ENCODE measurements at regions not wholly inside any gene's neighbourhood (a gene's known extent, or its start where the extent isn't known, plus 50 kb on each side); places are given as distances from the start of the nearest gene placed in this dataset.

DNA sequence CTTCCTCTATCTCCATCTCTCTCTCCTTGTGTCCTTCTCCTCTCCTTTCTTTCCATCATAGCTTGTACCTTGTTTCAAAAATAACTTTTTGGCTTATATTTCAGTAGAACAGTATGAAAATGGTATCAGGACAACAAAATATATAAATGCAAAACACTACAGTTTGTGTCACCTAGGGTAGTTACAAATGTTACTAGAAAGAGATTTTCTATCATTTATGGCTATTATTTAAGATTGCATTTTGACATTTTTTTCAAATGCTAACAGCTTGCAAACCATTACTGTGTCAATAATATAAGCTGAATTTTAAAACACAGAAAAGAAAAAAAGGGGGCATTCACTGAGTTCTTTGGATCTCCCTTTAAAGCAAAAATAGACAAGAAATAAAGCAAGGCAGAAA lies 392.3 kb upstream of the LRRC4C start:
- Histone ChIP-seq H3K9me2 (ENCODE audit: insufficient read depth, low read length) (no peaks in the 10 kb centered on the region), H3K79me2 (ENCODE audit: insufficient read depth, low read depth, low read length) (no peaks in the 10 kb centered on the region), H3K4me1 (ENCODE audit: insufficient read depth, low read length, poor library complexity, severe bottlenecking) (no peaks in the 10 kb centered on the region), H3K4me3 (ENCODE audit: low read depth, low read length, poor library complexity, severe bottlenecking) (no peak overlapping the region), H3K27ac (ENCODE audit: low read depth, low read length, poor library complexity, severe bottlenecking) (no peak overlapping the region), H3K4me2 (ENCODE audit: low read length) (no peak overlapping the region), H3K36me3 (ENCODE audit: insufficient read depth, low read length) (no peaks in the 10 kb centered on the region), H4K20me1 (ENCODE audit: insufficient read depth, low read length) (no peaks in the 10 kb centered on the region), H3K9me3 (ENCODE audit: low read length) (no peaks in the 10 kb centered on the region), H2AFZ (ENCODE audit: low read length) (no peak overlapping the region)
- no peak for TF ChIP-seq EZH2phosphoT487 (IDR thresholded peaks at IDR 0.05; ENCODE audit: borderline replicate concordance, low read depth, low read length)
- TF ChIP-seq, protein P1, sequence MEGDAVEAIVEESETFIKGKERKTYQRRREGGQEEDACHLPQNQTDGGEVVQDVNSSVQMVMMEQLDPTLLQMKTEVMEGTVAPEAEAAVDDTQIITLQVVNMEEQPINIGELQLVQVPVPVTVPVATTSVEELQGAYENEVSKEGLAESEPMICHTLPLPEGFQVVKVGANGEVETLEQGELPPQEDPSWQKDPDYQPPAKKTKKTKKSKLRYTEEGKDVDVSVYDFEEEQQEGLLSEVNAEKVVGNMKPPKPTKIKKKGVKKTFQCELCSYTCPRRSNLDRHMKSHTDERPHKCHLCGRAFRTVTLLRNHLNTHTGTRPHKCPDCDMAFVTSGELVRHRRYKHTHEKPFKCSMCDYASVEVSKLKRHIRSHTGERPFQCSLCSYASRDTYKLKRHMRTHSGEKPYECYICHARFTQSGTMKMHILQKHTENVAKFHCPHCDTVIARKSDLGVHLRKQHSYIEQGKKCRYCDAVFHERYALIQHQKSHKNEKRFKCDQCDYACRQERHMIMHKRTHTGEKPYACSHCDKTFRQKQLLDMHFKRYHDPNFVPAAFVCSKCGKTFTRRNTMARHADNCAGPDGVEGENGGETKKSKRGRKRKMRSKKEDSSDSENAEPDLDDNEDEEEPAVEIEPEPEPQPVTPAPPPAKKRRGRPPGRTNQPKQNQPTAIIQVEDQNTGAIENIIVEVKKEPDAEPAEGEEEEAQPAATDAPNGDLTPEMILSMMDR (conservative IDR thresholded peaks at IDR 0.05; ENCODE audit: low read length): no peak
- no peak for DNase-seq (ENCODE audit: low spot score)
- BruUV-seq (replicated peaks): no TSS peak
- intact Hi-C loops (cut with micrococcal nuclease; ENCODE audit: unreplicated experiment): no loop called here
- POLR2A ChIA-PET: no interaction called here
- CTCF ChIA-PET (ENCODE audit: unreplicated experiment): no interaction called here

DNA sequence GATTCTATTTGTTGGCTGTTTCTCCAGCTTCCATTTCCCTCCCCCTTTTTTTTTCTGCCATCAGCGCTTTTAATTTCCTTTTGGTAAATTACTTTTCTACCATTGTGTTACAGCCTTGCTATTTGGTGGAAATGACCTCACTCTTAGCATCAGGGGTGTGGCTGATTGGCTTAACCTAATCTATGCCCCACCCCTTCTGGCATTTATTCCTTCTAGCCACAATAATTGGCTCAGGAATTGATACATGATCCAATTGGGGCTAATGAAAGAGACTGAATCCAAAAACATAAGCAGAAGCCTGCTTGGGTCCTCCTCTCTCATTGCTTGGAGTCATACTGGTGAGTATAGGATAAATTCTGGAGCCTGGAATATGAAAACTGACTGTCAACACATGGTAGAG lies 402.4 kb upstream of the LRRC4C start:
- ChIA-PET CTCF (ENCODE audit: unreplicated experiment) (no interaction called here), POLR2A (no interaction called here)
- Histone ChIP-seq H3K4me2 (ENCODE audit: low read length) (no peak overlapping the region), H3K36me3 (ENCODE audit: insufficient read depth, low read length) (no peaks in the 10 kb centered on the region), H3K9me3 (ENCODE audit: low read length) (no peaks in the 10 kb centered on the region), H3K4me3 (ENCODE audit: low read depth, low read length, poor library complexity, severe bottlenecking) (no peak overlapping the region), H4K20me1 (ENCODE audit: insufficient read depth, low read length) (no peaks in the 10 kb centered on the region), H3K27ac (ENCODE audit: low read depth, low read length, poor library complexity, severe bottlenecking) (no peak overlapping the region), H3K4me1 (ENCODE audit: insufficient read depth, low read length, poor library complexity, severe bottlenecking) (no peaks in the 10 kb centered on the region), H2AFZ (ENCODE audit: low read length) (no peak overlapping the region), H3K79me2 (ENCODE audit: insufficient read depth, low read depth, low read length) (no peaks in the 10 kb centered on the region), H3K9me2 (ENCODE audit: insufficient read depth, low read length) (no peaks in the 10 kb centered on the region)
- no peak for DNase-seq (ENCODE audit: low spot score)
- intact Hi-C loops (cut with micrococcal nuclease; ENCODE audit: unreplicated experiment): no loop called here
- no TSS peak for BruUV-seq (replicated peaks)
- TF ChIP-seq EZH2phosphoT487 (IDR thresholded peaks at IDR 0.05; ENCODE audit: borderline replicate concordance, low read depth, low read length): no peak
- TF ChIP-seq, protein P1 (conservative IDR thresholded peaks at IDR 0.05; ENCODE audit: low read length): no peak

DNA sequence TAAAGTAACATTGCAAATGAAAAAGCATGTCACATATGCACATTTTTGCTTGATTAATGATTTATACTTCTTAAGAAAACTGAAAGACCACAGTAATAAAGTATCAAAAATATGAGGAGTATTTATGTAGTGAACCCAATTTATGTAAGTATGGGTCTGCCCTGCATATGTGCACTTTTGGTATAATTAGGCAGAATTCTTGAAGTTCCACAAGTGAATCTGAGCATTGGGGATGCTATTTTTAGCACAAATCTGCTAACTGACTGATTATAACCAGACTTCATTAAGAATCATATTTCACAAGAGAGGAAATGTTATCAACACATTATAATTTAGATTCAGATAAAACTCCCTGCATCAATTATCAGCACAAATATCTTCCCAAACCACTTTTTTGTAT lies 407.1 kb upstream of the LRRC4C start:
- CTCF ChIA-PET (ENCODE audit: unreplicated experiment): no interaction called here
- no peak for TF ChIP-seq EZH2phosphoT487 (IDR thresholded peaks at IDR 0.05; ENCODE audit: borderline replicate concordance, low read depth, low read length)
- TF ChIP-seq, protein P1 (conservative IDR thresholded peaks at IDR 0.05; ENCODE audit: low read length): no peak
- Histone ChIP-seq H3K4me2 (ENCODE audit: low read length) (no peak overlapping the region), H3K4me3 (ENCODE audit: low read depth, low read length, poor library complexity, severe bottlenecking) (no peak overlapping the region), H2AFZ (ENCODE audit: low read length) (no peak overlapping the region), H3K4me1 (ENCODE audit: insufficient read depth, low read length, poor library complexity, severe bottlenecking) (no peaks in the 10 kb centered on the region), H3K9me3 (ENCODE audit: low read length) (no peaks in the 10 kb centered on the region), H3K9me2 (ENCODE audit: insufficient read depth, low read length) (no peaks in the 10 kb centered on the region), H3K27ac (ENCODE audit: low read depth, low read length, poor library complexity, severe bottlenecking) (no peak overlapping the region), H4K20me1 (ENCODE audit: insufficient read depth, low read length) (no peaks in the 10 kb centered on the region), H3K36me3 (ENCODE audit: insufficient read depth, low read length) (no peaks in the 10 kb centered on the region), H3K79me2 (ENCODE audit: insufficient read depth, low read depth, low read length) (no peaks in the 10 kb centered on the region)
- intact Hi-C loops (cut with micrococcal nuclease; ENCODE audit: unreplicated experiment): no loop called here
- BruUV-seq (replicated peaks): no TSS peak
- DNase-seq (ENCODE audit: low spot score): no peak
- POLR2A ChIA-PET: no interaction called here

Measured in OCI-LY7 (cell line).